ENCODE measurements at regions not wholly inside any gene's neighbourhood (a gene's known extent, or its start where the extent isn't known, plus 50 kb on each side); places are given as distances from the start of the nearest gene placed in this dataset.

GRCh38 chr7:53743697-53744402 is 708.4 kb downstream of the POM121L12 start:
- H3K4me3 Mint-ChIP-seq: no peak overlapping the region
- H3K9me3 Mint-ChIP-seq: peaks cover 35% of the 10 kb centered on the region
- ChIA-PET POLR2A (no interaction called here), CTCF (interaction anchor here (0.6 kb wide), 1 partner anchor 733 kb away, joined by 3 read pairs; no protein-coding TSS in a partner anchor)
- no peak overlapping the region for H3K27ac Mint-ChIP-seq
- no peaks in the 10 kb centered on the region for H3K4me1 Mint-ChIP-seq (ENCODE audit: low read depth)
- intact Hi-C loops (cut with micrococcal nuclease): no loop called here
- no peaks in the 10 kb centered on the region for H3K27me3 Mint-ChIP-seq
- no peak for DNase-seq
- H3K36me3 Mint-ChIP-seq: no peaks in the 10 kb centered on the region

DNA sequence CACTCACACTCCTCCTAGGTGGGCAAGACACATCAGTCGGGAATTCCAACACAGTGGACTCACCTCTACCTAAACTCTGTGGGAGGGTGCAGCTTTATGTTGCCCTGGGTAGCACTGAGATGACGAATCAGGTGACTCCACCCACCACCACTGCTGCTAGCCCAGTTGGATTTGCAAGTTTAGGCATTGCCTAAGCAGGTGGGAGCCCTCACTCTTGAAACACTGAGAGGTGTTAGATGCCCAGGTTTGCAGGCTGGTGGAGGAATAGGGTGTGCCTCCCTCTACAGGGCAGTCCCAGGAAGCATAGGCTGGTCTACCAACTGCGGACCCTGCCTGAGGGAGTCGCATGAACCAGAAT is 708.9 kb downstream of the POM121L12 start:
- no peaks in the 10 kb centered on the region for H3K4me1 Mint-ChIP-seq (ENCODE audit: low read depth)
- H3K27ac Mint-ChIP-seq: no peak overlapping the region
- intact Hi-C loops (cut with micrococcal nuclease): no loop called here
- H3K36me3 Mint-ChIP-seq: no peaks in the 10 kb centered on the region
- H3K27me3 Mint-ChIP-seq: no peaks in the 10 kb centered on the region
- no peak for DNase-seq
- ChIA-PET POLR2A (no interaction called here), CTCF (no interaction called here)
- H3K9me3 Mint-ChIP-seq: peaks cover 35% of the 10 kb centered on the region
- H3K4me3 Mint-ChIP-seq: no peak overlapping the region

- ChIA-PET CTCF (interaction anchor here (1.7 kb wide), 1 partner anchor 12 kb away, joined by 5 read pairs; no protein-coding TSS in a partner anchor), POLR2A (no interaction called here)
- Mint-ChIP-seq H3K27me3 (no peaks in the 10 kb centered on the region), H3K4me1 (ENCODE audit: low read depth) (no peaks in the 10 kb centered on the region), H3K4me3 (no peak overlapping the region), H3K9me3 (peaks cover 37% of the 10 kb centered on the region), H3K36me3 (no peaks in the 10 kb centered on the region), H3K27ac (no peak overlapping the region)
- intact Hi-C loops (cut with micrococcal nuclease): no loop called here
- DNase-seq: no peak
These were observed 721.5 kb downstream of the POM121L12 start for GRCh38 chr7:53756946-53757345.

- ChIA-PET CTCF (no interaction called here), POLR2A (no interaction called here)
- Mint-ChIP-seq H3K27me3 (no peaks in the 10 kb centered on the region), H3K4me3 (no peak overlapping the region), H3K9me3 (peaks cover 50% of the 10 kb centered on the region), H3K27ac (no peak overlapping the region), H3K4me1 (ENCODE audit: low read depth) (no peaks in the 10 kb centered on the region), H3K36me3 (no peaks in the 10 kb centered on the region)
- DNase-seq: no peak
- intact Hi-C loops (cut with micrococcal nuclease): no loop called here
These were observed 732.8 kb downstream of the POM121L12 start for GRCh38 chr7:53768186-53768585.

DNA sequence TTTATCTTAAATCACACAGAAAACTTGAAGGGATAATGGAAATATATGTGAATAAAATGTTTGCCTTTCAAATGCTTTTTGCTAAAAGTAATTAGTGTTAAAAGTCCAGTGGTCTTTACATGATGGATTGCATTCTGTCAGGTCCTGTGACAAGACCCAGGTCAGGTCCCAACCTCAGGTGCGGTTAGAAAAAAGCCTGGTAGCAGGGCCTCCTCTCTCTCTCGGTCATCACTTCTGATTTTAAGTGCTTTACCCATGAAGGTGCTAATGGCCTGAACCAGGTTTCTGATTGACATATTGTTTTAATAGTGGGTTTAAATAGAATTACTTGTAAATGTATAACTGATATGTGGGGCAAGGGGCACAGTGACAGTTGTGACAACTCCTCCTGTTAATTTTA is 736.3 kb downstream of the POM121L12 start:
- no peak overlapping the region for H3K4me3 Mint-ChIP-seq
- DNase-seq: no peak
- no peak overlapping the region for H3K27ac Mint-ChIP-seq
- H3K36me3 Mint-ChIP-seq: no peaks in the 10 kb centered on the region
- H3K9me3 Mint-ChIP-seq: peaks cover 43% of the 10 kb centered on the region
- no peaks in the 10 kb centered on the region for H3K27me3 Mint-ChIP-seq
- H3K4me1 Mint-ChIP-seq (ENCODE audit: low read depth): no peaks in the 10 kb centered on the region
- intact Hi-C loops (cut with micrococcal nuclease): no loop called here
- CTCF ChIA-PET: no interaction called here
- POLR2A ChIA-PET: no interaction called here

DNA sequence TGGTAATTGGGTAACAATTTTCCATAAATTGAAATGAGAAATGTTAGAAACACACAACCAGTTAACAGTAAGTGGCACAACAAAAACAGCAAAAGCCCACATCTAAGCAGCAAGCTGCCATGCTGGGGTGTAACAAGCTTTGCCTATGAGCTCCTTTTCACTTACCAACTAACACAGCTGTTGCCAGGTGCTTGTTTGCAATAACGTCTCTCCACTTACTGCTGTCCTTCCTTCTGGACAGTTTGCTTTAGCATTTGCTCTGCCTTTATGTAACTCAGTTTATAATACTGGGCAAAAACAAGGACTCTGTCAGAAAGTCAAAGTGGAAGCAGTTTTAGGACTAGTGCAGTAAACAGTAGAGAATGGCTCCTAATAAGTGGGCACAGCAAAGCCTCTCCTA is 740.9 kb downstream of the POM121L12 start:
- intact Hi-C loops (cut with micrococcal nuclease): no loop called here
- POLR2A ChIA-PET: no interaction called here
- DNase-seq: no peak

GRCh38 chr7:53789741-53790140 is 752.4 kb upstream of the VSTM2A start:
- Mint-ChIP-seq H3K27ac (no peak overlapping the region), H3K9me3 (peaks cover 18% of the 10 kb centered on the region), H3K4me3 (no peak overlapping the region), H3K27me3 (no peaks in the 10 kb centered on the region), H3K36me3 (no peaks in the 10 kb centered on the region), H3K4me1 (ENCODE audit: low read depth) (no peaks in the 10 kb centered on the region)
- intact Hi-C loops (cut with micrococcal nuclease): no loop called here
- CTCF ChIA-PET: no interaction called here
- DNase-seq: no peak
- POLR2A ChIA-PET: no interaction called here

More for the DNA sequence above, 740.9 kb downstream of the POM121L12 start:
- Mint-ChIP-seq H3K9me3 (peaks cover 26% of the 10 kb centered on the region), H3K4me3 (no peak overlapping the region), H3K27me3 (no peaks in the 10 kb centered on the region), H3K4me1 (ENCODE audit: low read depth) (no peaks in the 10 kb centered on the region), H3K27ac (no peak overlapping the region), H3K36me3 (no peaks in the 10 kb centered on the region)
- CTCF ChIA-PET: no interaction called here

GRCh38 chr7:53794816-53795215 is 747.4 kb upstream of the VSTM2A start:
- Mint-ChIP-seq H3K4me1 (ENCODE audit: low read depth) (no peaks in the 10 kb centered on the region), H3K27ac (no peak overlapping the region), H3K4me3 (no peak overlapping the region), H3K36me3 (no peaks in the 10 kb centered on the region), H3K9me3 (peaks cover 23% of the 10 kb centered on the region), H3K27me3 (no peaks in the 10 kb centered on the region)
- ChIA-PET CTCF (no interaction called here), POLR2A (no interaction called here)
- intact Hi-C loops (cut with micrococcal nuclease): no loop called here
- no peak for DNase-seq

GRCh38 chr7:53800746-53801145 is 741.4 kb upstream of the VSTM2A start:
- CTCF ChIA-PET: no interaction called here
- intact Hi-C loops (cut with micrococcal nuclease): no loop called here

DNA sequence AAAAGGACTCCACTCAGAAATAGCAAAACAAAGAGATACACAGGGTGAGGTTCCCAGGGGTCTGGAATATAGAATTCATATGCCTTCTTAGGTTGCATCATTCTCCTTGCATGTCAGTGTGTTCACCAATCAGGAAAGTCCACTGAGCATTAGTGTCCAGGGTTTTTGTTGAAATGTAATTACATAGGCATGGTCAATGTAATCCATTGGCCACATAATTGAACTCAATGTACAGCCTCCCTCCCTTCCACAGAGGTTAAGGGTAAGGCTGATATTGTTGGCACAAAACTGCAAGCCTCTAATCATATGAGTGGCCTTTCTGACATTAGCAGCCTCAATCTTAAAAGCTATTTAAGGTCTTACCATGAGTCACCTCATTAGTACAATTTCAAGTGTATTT is 736.1 kb upstream of the VSTM2A start:
- POLR2A ChIA-PET: no interaction called here
- no peak for DNase-seq
- H3K9me3 Mint-ChIP-seq: peaks cover 16% of the 10 kb centered on the region
- no peaks in the 10 kb centered on the region for H3K36me3 Mint-ChIP-seq
- H3K27ac Mint-ChIP-seq: no peak overlapping the region
- no peak overlapping the region for H3K4me3 Mint-ChIP-seq
- no peaks in the 10 kb centered on the region for H3K4me1 Mint-ChIP-seq (ENCODE audit: low read depth)
- intact Hi-C loops (cut with micrococcal nuclease): no loop called here
- no peaks in the 10 kb centered on the region for H3K27me3 Mint-ChIP-seq
- CTCF ChIA-PET: no interaction called here

More at GRCh38 chr7:53800746-53801145, 741.4 kb upstream of the VSTM2A start:
- no peak overlapping the region for H3K27ac Mint-ChIP-seq
- DNase-seq: no peak
- POLR2A ChIA-PET: no interaction called here
- H3K27me3 Mint-ChIP-seq: no peaks in the 10 kb centered on the region
- H3K36me3 Mint-ChIP-seq: no peaks in the 10 kb centered on the region
- H3K4me1 Mint-ChIP-seq (ENCODE audit: low read depth): no peaks in the 10 kb centered on the region
- peaks cover 24% of the 10 kb centered on the region for H3K9me3 Mint-ChIP-seq
- no peak overlapping the region for H3K4me3 Mint-ChIP-seq

- Mint-ChIP-seq H3K36me3 (no peaks in the 10 kb centered on the region), H3K4me1 (ENCODE audit: low read depth) (no peaks in the 10 kb centered on the region), H3K4me3 (no peak overlapping the region), H3K27ac (no peak overlapping the region), H3K9me3 (peaks cover 21% of the 10 kb centered on the region), H3K27me3 (no peaks in the 10 kb centered on the region)
- ChIA-PET CTCF (no interaction called here), POLR2A (no interaction called here)
- intact Hi-C loops (cut with micrococcal nuclease): no loop called here
- DNase-seq: no peak
These were observed 730.6 kb upstream of the VSTM2A start for GRCh38 chr7:53811555-53812079.

DNA sequence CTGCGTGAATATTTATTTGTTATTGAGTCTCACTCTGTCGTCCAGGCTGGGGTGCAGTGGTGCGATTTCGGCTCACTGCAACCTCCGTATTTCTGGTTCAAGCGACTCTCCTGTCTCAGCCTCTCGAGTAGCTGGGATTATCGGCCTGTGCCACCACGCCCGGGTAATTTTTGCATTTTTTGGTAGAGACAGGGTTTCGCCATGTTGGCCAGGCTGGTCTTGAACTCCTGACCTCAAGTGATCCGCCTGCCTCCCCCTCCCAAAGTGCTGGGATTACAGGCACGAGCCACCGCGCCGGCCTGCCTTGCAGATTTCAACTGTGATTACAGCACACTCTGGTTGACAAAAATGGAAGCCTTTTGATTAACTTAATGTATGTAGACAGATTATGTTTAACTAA is 730.0 kb upstream of the VSTM2A start:
- H3K27me3 Mint-ChIP-seq: no peaks in the 10 kb centered on the region
- H3K4me1 Mint-ChIP-seq (ENCODE audit: low read depth): no peaks in the 10 kb centered on the region

DNA sequence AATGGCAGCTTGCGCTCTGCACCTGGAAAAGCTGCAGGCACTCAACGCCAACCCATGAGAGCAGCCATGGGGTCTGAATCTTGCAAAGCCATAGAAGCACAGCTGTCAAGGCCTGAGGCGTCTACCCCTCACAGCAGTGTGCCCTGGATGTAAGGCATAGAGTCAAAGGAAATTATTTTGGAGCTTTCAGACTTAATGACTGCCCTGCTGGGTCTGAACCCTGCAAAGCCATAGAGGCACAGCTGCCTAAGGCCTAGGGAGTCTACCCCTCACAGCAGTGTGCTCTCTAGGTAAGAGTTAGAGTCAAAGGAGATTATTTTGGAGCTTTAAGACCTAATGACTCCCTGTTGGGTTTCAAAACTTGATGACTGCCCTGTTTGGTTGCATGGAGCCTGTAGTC is 706.9 kb upstream of the VSTM2A start:
- intact Hi-C loops (cut with micrococcal nuclease): no loop called here
- no peak overlapping the region for H3K27ac Mint-ChIP-seq
- H3K36me3 Mint-ChIP-seq: no peaks in the 10 kb centered on the region
- H3K4me3 Mint-ChIP-seq: no peak overlapping the region
- H3K27me3 Mint-ChIP-seq: no peaks in the 10 kb centered on the region
- no peaks in the 10 kb centered on the region for H3K4me1 Mint-ChIP-seq (ENCODE audit: low read depth)
- peaks cover 36% of the 10 kb centered on the region for H3K9me3 Mint-ChIP-seq
- ChIA-PET POLR2A (no interaction called here), CTCF (no interaction called here)
- no peak for DNase-seq

More for the DNA sequence above, 730.0 kb upstream of the VSTM2A start:
- ChIA-PET CTCF (no interaction called here), POLR2A (no interaction called here)
- Mint-ChIP-seq H3K36me3 (no peaks in the 10 kb centered on the region), H3K27ac (no peak overlapping the region), H3K9me3 (peaks cover 24% of the 10 kb centered on the region), H3K4me3 (no peak overlapping the region)
- DNase-seq: no peak
- intact Hi-C loops (cut with micrococcal nuclease): no loop called here
